ENCODE measurements at regions not wholly inside any gene's neighbourhood (a gene's known extent, or its start where the extent isn't known, plus 50 kb on each side); places are given as distances from the start of the nearest gene placed in this dataset.

DNA sequence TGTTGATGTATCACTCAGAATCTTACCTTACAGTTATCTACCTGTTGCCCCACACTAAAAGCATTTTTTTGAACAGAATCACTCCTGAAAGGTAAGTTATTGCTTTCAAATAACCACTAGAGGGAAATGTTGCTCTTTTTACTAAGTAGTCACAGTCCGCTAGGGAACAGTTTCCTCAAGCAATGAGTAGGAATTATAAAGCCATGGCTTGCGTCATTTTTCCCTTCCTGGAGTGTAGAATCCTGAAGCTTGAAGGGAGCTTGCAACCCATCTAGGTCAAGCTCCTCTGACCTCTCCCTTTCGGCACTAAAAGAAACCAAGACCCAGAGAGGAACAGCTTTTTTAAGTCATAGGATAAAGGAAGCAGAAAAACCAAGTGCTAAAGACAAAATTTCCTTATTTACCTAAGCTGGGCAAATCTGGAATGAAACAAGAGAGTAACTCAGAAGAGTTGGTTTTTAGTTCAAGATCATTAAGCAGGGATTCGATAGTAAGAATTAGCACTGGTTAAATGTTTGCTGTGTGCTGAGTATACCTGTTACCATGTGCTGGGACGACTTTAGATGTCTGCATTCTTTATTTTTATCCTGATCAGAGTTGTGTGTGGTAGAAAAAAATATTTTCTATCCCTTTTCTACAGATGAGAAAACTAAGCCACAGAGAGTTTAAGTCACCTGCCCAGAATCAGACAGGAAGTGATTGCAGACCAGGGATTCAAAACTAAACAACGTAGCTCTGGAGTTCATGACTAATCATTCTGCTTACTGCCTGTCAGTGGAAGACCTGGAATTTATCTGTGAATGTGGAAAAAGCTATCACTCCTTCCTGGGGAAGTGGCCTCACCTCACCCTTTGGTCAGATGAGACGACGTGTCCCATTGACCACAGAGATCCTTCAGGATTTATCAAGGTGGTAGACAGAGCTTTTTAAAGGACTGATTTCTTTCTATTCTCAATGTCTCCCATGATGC, 631.5 kb downstream of the RAB28 start (continued):
- no peak for TF ChIP-seq TCF7L2 (IDR thresholded peaks at IDR 0.05; ENCODE audit: borderline replicate concordance, extremely low read depth, insufficient read depth, insufficient read length)
- no peak for TF ChIP-seq ZNF274 (IDR thresholded peaks at IDR 0.05; ENCODE audit: low read depth, low read length)

- no peaks in the 10 kb centered on the region for H3K9me2 ChIP-seq (ENCODE audit: insufficient read depth)
- ChIA-PET CTCF (no interaction called here), RAD21 (ENCODE audit: low non-redundant PET in 1 of 2, low total read pairs in 2 of 2, uncharacterized antibody in 2 of 2, unreplicated experiment in 2 of 2) (no interaction called here), POLR2A (no interaction called here)
- H3K4me2 ChIP-seq (ENCODE audit: low read length) = no peak overlapping the region
- H2AFZ ChIP-seq (ENCODE audit: low read depth, low read length, poor library complexity, severe bottlenecking) = no peak overlapping the region
- H3K36me3 ChIP-seq (ENCODE audit: control insufficient read depth in 1 of 2, insufficient read depth in 2 of 2, low read length in 2 of 2) = no peaks in the 10 kb centered on the region
- no peak overlapping the region for H3K9ac ChIP-seq (ENCODE audit: low read length)
- no peak overlapping the region for H3K27ac ChIP-seq (ENCODE audit: low read depth, low read length)
- no peak for DNase-seq (ENCODE audit: low read depth, low spot score)
- no peak overlapping the region for H3K4me3 ChIP-seq (replicated peaks in 1 of 2; ENCODE audit: low read depth in 1 of 2, low read length in 2 of 2)
- H3K4me1 ChIP-seq (ENCODE audit: control insufficient read depth in 1 of 2, insufficient read depth in 2 of 2, low read length in 2 of 2) = no peaks in the 10 kb centered on the region
- H4K20me1 ChIP-seq (ENCODE audit: insufficient read depth) = no peaks in the 10 kb centered on the region
- H3K9me3 ChIP-seq (ENCODE audit: control insufficient read depth in 1 of 2, insufficient read depth in 1 of 2, low read depth in 1 of 2, low read length in 2 of 2) = no peaks in the 10 kb centered on the region
- no TSS peak for BruUV-seq (replicated peaks)
- no peak for ATAC-seq
- intact Hi-C loops (cut with micrococcal nuclease) = no loop called here
- no peak for TF ChIP-seq SP1 (IDR thresholded peaks at IDR 0.05; ENCODE audit: low read depth)
- TF ChIP-seq JUND (IDR thresholded peaks at IDR 0.05) = no peak
- TF ChIP-seq EGR1 (IDR thresholded peaks at IDR 0.05; ENCODE audit: low read depth) = no peak
- no peak for TF ChIP-seq EZH2phosphoT487 (IDR thresholded peaks at IDR 0.05; ENCODE audit: borderline replicate concordance)
- no peak for TF ChIP-seq CTCF (IDR thresholded peaks at IDR 0.05 in 2 of 3, conservative IDR thresholded peaks at IDR 0.05 in 1 of 3; ENCODE audit: borderline replicate concordance in 1 of 3, insufficient read depth in 1 of 3, low read depth in 2 of 3, low read length in 2 of 3)
- TF ChIP-seq YY1 (IDR thresholded peaks at IDR 0.05; ENCODE audit: extremely low read depth, insufficient replicate concordance, low read depth, low read length) = no peak
- no peak for TF ChIP-seq ZBTB33 (IDR thresholded peaks at IDR 0.05; ENCODE audit: extremely low read depth, insufficient replicate concordance, low read length)
- no peak for TF ChIP-seq POLR2AphosphoS5 (IDR thresholded peaks at IDR 0.05; ENCODE audit: low read depth, low read length)
- no peak for TF ChIP-seq ZNF274 (IDR thresholded peaks at IDR 0.05; ENCODE audit: low read depth, low read length)
- no peak for TF ChIP-seq POLR2A (IDR thresholded peaks at IDR 0.05; ENCODE audit: borderline replicate concordance, extremely low read depth, insufficient read depth, insufficient read length)
- no peak for TF ChIP-seq SRF (IDR thresholded peaks at IDR 0.05; ENCODE audit: low read depth)
- H3K79me2 ChIP-seq (ENCODE audit: insufficient read depth, low read length) = no peaks in the 10 kb centered on the region
- H3K27me3 ChIP-seq (ENCODE audit: insufficient read depth, low read length) = 0 out of 2 replicates have a peak, but pooled peaks cover 9% of the 10 kb centered on the region
These were observed 637.8 kb downstream of the RAB28 start for GRCh38 chr4:12846368-12846767.
